EL (cell line): ENCODE measurements at regions not wholly inside any gene's neighbourhood (a gene's known extent, or its start where the extent isn't known, plus 50 kb on each side); places are given as distances from the start of the nearest gene placed in this dataset.
"Not testable (repeated sequence)": the region's sequence is repeated elsewhere in the genome, so short reads cannot be mapped to it uniquely, and the experiment has no call there.

Experiments used
- DNase-seq: peaks from one replicate; pipeline ENCODE4 v3.0.0-alpha.2; 2016

DNA sequence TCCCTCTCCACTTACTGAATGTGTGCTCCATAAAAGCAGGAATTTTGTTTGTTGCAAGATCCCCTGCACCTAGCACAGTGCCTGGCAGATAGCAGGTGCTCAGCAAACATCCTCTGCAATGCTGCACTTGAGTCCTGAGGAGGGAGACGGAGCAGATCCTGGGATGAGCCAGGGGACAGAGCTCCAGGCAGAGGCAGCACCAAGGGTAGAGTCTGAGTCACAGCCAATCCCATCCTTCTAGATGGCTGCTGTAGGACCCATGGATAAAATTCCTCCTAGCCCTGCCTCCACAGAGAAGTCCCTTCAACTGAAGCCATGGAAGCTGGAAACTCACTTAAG, 59.3 kb upstream of the SULF2 start:
- DNase-seq: not testable (repeated sequence)

DNA sequence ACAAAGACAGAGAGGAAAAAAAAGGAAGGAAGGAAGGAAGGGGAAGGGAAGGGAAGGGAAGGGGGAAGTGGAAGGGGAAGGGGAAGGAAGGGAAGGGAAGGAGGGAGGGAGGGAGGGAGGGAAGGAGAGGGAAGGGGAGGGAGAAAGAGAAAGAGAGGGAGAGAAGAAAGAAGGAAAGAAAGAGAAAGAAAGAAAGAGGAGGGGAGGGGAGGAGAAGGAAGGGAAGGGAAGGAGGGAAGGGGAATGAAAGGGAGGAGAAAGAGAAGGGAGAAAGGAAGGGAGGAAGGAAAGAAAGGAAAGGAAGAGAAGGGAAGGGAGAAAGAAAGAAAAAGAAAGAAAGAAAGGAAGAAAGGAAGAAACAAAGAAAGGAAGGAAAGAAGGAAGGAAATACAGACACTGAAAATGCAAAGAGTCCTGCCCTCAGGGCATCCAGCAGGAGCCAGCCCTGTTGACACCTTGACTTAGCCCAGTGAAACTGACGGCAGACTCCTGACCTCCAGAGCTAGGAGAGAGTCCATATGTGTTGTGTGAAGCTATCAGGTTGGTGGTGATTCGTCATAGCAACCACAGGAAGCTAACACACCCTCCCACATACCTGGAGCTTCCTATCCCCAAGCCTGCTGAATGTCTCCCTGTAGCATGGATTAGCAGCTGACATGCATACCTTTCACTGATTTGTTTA, 58.7 kb upstream of the SULF2 start:
- no peak for DNase-seq

DNA sequence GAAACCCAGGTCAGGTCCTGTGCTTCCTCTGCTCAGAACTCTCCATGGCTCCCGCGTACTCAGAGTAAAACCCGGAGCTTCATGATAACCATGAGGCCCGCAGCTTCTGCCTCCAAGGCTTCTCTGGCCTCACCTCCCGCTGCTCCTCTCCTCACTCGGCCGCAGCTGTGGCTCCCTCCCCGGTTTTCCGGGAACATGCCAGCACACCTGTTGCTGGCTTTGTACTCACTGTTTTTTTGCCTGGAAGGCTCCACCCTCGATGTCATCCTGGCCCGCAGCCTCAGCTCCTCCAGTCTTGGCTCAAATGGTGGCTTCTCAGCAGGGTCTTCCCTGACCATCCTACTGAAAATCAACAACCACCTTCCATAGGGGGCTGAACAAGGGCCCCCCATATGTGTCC, 57.7 kb upstream of the SULF2 start:
- DNase-seq: not testable (repeated sequence)

DNA sequence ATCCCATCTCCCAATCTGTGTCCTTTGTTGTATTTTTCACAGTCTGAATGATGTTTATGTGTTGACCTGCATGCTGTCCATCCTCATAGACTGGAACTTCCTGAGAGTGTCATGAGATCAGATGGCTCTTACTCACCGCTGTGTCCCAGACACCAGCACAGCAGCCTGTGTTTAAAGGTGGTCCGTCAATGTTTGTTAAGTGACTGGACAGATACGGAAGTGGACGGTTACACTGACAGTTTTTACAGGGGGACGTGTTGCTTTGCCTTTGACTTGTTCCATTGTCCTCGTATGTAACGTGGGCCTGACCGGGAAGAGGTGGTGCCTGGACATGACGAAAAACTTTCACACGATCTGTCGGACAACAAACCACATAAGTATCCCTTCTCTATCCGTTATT, 56.7 kb upstream of the SULF2 start:
- not testable (repeated sequence) for DNase-seq

DNA sequence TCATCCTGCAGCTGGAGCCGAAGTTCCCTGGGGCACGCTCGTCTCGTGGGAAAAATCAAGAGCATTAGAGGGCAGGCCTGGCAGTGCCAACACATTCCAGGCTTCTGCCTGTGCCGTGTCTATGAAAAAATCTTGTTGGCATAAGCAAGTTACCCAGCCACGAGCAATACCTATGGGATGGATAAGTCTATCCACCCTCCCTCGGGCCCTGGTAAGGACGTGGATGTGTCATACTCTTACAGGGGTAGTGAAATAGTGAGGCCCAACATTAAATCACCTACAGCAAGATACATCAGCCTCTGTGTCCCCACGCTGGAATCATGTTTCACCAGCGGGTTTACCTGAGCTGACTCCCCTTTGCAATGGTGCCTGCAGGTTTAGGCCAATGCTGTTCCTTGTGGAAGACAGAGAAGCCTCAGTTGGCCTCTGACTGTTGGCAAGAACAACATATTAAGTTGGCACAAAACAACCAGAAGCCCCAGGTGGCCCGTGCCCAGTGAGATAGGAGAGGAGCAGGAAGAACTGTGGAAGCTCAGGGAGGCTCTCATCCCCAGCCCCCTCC, 51.1 kb upstream of the SULF2 start:
- not testable (repeated sequence) for DNase-seq
